HT1080 (cell line): ENCODE measurements at regions not wholly inside any gene's neighbourhood (a gene's known extent, or its start where the extent isn't known, plus 50 kb on each side); places are given as distances from the start of the nearest gene placed in this dataset.

Experiments
- DNase-seq: peaks from one replicate; pipeline ENCODE4 v3.0.0-alpha.2; 2015; ENCODE audit warnings: low read depth

GRCh38 chr7:73963252-73963822 is 64.6 kb upstream of the ELN start:
- DNase-seq: no peak

- no peak for DNase-seq
Observed at GRCh38 chr7:73964786-73965185, 63.2 kb upstream of the ELN start.

GRCh38 chr7:73966062-73966940 is 61.7 kb upstream of the ELN start:
- DNase-seq: no peak

GRCh38 chr7:73966941-73967831 is 60.8 kb upstream of the ELN start:
- no peak for DNase-seq

GRCh38 chr7:73967832-73968290 is 60.1 kb upstream of the ELN start:
- no peak for DNase-seq

GRCh38 chr7:73968487-73968886 is 59.5 kb upstream of the ELN start:
- DNase-seq: no peak

GRCh38 chr7:73969991-73970390 is 58.0 kb upstream of the ELN start:
- no peak for DNase-seq

- DNase-seq: no peak
Observed at GRCh38 chr7:73970801-73971229, 57.2 kb upstream of the ELN start.

GRCh38 chr7:73971322-73971703 is 56.7 kb upstream of the ELN start:
- DNase-seq: no peak

GRCh38 chr7:73971704-73972341 is 56.1 kb upstream of the ELN start:
- no peak for DNase-seq

GRCh38 chr7:73972614-73973013 is 55.4 kb upstream of the ELN start:
- no peak for DNase-seq

- DNase-seq: no peak
Observed at GRCh38 chr7:73973091-73973490, 54.9 kb upstream of the ELN start.

GRCh38 chr7:73974101-73974947 is 53.6 kb upstream of the ELN start:
- DNase-seq: no peak

GRCh38 chr7:73974948-73975926 is 52.7 kb upstream of the ELN start:
- no peak for DNase-seq

- DNase-seq: no peak
Observed at GRCh38 chr7:73976761-73977618, 51.0 kb upstream of the ELN start.

- no peak for DNase-seq
Observed at GRCh38 chr7:73977619-73978618, 50.1 kb upstream of the ELN start.
